ENCODE measurements at regions not wholly inside any gene's neighbourhood (a gene's known extent, or its start where the extent isn't known, plus 50 kb on each side); places are given as distances from the start of the nearest gene placed in this dataset.

- no peak for DNase-seq (ENCODE audit: low read depth)
These were observed 80.7 kb downstream of the TET3 start for GRCh38 chr2:74065456-74065855.

DNA sequence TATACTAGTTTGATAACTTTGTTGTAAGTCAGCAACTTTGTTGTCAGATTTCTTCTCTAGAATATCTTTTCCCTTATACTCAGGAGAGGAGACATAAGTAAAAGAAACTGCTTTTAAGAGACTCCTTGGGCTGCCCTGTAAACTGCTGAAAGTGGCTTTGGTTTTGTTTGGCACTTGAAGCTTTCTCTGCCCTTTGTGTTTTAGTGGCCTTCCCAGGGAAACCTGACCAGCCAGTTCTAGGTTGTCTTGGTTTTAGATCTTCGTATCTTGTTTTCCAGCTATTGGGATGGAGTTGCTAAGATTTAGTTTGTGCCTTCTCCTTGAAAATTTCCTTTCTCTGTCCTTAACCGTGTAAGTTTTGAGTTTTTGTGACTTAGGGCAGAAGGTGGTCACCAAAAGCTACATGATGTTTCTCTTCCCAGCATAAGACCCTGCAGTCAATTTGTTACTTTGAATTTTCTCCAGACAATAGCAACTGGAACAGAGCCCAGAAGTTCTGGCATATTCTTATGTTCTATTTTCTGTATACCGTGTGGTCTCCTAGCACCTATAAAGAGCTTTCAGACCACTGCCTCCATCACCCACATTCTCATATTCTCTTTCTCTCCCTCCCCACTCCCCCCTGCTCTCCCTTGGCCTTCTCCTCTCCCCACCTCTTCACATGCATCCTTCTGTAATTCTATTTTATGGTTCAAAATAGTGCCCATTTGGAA lies 81.1 kb downstream of the BOLA3 start:
- peak; percentile 62 for DNase-seq (ENCODE audit: low read depth)

GRCh38 chr2:74067221-74067747 lies 80.4 kb downstream of the BOLA3 start:
- DNase-seq (ENCODE audit: low read depth) = no peak

DNA sequence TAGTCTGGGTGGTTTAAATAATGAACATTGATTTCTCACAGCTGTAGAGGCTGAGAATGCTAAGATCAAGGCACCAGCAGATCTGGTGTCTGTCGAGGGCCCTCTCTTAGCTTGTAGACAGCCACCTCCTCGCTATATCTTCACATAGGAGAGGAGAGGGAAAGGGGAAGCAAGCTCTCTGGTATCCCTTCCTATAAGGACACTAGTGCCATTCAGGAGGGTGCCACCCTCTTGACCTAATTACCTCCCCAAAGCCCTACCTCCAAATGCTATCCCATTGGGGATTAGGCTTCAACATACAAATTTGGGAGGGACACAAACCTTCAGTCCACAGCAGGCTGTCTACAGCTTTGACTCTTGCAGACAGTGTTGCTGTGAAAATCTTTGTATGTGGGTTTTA lies 76.7 kb downstream of the BOLA3 start:
- no peak for DNase-seq (ENCODE audit: low read depth)

DNA sequence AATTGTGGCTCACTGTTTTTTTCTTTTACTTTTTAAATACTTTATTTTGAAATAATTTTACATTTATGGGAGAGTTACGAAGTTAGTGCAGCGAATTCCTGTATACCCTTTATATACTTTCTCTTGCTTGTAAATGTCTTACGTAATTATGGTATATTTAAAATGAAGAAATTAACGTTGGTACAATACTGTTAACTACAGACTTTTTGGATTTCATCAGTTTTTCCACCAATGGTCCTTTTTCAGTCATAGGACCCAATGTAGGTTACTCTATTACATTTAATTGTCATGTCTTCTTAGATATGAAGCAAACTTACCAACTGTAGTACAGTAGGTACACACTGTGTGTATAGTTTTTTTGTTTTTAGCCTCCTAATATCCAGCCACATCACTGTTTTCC lies 76.3 kb downstream of the BOLA3 start:
- no peak for DNase-seq (ENCODE audit: low read depth)

DNA sequence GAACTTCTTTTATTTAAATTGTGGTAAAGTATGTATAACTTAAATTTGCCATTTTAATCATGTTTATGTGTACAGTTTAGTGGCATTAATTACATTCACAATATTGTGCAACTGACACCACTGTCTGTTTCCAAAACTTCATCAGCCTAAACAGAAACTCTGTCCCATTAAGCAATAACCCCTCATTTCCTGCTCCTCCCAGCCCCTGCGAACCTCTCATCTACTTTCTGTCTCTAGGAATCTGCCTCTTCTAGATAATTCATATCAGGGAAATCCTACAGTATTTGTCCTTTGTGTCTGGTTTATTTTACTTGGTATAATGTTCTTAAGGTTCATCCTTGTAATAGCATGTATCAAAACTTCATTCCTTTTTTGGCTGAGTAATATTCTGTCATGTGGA lies 75.1 kb downstream of the BOLA3 start:
- no peak for DNase-seq (ENCODE audit: low read depth)

DNA sequence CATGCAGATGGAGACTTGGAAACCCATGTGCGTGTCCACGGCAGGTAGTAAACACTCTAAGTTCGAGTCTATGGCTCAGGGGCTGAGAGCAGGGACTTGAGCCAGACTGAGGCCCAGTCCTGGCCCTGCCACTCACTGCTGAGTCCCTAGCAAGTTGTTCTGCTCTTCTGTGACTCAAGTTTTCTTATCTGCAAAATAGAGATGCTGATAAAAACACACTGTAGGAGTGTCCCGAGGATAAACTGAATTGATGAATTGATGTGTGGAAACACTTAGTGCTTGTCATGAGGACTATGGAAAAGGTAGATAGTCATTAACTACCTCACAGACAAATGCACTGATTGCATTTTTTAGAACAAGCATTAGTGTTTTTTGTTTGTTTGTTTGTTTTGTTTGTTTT lies 73.2 kb downstream of the BOLA3 start:
- no peak for DNase-seq (ENCODE audit: low read depth)

- no peak for DNase-seq (ENCODE audit: low read depth)
These were observed 71.6 kb downstream of the BOLA3 start for GRCh38 chr2:74076074-74076470.

DNA sequence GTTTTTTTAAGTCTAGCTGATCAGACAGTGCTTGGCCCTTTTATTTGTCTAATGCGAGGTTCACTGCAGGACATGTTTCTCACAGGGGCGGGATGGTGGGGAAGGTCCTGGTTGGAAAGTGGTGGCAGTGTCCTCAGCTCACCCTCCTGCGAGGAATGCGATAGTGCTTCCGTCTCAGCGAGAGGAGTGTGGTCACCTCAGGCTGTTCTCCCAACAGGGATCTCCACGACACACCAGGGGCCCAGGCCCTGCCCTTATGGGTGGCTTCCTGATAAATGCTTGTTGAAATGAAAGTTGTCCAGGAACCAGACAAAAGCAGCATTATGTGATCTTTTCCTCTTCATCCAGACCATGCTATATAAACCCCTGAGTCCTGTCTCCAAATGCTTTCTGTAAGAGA lies 70.1 kb downstream of the BOLA3 start:
- DNase-seq (ENCODE audit: low read depth) = no peak

DNA sequence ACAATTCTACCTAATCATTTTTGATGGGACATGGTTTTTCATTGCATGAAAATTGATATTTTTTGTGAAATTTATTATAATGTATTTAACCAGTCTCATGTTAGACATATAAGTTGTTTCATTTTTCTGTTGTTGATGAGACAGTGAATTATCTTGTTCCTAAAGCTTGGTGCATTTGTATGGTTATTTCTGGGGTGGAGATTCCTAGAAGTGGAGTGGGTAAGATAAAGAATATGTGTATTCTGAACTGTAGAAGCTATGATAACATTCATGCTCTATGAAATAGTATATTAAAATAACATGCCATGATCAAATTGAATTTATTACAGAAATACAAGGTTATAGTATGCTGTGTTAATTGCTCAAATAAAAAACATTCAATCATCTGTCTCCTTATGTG lies 69.2 kb downstream of the BOLA3 start:
- DNase-seq (ENCODE audit: low read depth) = no peak

DNA sequence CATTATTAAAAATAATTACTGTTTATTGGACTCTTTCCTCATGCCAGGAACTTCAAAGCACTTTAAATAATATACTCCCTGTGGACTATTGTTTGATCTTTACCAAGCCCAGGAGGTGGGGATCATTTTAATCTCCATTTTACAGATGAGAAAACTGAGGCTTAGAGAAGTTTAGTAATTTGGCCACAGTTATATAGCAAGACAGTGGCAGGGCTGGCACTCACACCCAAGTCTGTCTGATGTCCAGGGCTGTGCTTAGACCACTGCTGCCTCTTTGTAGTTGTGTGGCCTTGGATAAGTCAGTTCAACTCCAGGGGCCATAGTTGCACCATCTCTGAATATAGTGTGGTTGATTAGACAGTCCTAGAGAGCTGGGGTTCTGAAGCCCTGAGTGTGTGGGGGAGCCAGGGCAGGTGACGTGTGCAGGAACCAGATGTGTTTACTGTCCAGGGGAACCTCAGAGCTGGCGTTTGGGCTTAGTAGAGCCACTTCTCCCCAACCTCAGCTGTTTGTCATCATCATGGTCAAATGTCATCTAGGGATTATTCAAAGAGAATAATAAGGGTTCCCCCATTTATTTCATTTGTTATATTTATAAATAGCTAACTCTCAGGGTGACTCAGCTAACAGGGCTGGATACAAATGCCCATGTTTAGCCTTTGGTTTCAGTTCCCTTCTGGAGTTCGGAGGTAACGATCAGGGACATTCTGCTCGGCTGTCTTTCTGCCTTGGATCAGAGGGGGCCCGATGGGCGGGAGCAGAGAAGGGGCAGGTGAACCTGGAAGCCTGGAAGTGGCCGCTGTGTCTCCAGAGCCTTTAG lies 68.0 kb downstream of the BOLA3 start:
- DNase-seq (ENCODE audit: low read depth) = no peak

- DNase-seq (ENCODE audit: low read depth) = no peak
These were observed 67.4 kb downstream of the BOLA3 start for GRCh38 chr2:74080346-74080745.

GRCh38 chr2:74081030-74081762 lies 66.5 kb downstream of the BOLA3 start:
- DNase-seq (ENCODE audit: low read depth) = no peak

DNA sequence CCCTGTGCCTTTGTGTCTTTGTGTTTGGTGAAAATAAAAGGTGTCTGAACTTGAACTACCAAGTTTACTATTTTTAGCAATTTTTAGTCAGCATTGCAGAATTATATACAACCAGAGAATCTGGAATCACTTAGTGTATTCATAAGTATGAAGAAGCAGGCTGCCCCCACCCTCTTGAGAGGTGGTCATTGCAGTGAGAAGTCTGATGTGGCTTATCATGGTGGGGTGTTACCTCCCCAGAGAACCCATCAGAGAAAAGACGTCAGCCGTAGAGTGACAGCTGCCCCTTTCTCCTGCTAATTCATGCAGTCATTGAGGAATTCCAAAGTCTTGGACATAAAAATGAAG lies 66.0 kb downstream of the BOLA3 start:
- DNase-seq (ENCODE audit: low read depth) = no peak

- no peak for DNase-seq (ENCODE audit: low read depth)
These were observed 64.0 kb downstream of the BOLA3 start for GRCh38 chr2:74083750-74084149.

Measured in forelimb muscle (tissue), 1 donor.